ENCODE measurements at regions not wholly inside any gene's neighbourhood (a gene's known extent, or its start where the extent isn't known, plus 50 kb on each side); places are given as distances from the start of the nearest gene placed in this dataset.
"Not testable (repeated sequence)": the region's sequence is repeated elsewhere in the genome, so short reads cannot be mapped to it uniquely, and the experiment has no call there.

DNA sequence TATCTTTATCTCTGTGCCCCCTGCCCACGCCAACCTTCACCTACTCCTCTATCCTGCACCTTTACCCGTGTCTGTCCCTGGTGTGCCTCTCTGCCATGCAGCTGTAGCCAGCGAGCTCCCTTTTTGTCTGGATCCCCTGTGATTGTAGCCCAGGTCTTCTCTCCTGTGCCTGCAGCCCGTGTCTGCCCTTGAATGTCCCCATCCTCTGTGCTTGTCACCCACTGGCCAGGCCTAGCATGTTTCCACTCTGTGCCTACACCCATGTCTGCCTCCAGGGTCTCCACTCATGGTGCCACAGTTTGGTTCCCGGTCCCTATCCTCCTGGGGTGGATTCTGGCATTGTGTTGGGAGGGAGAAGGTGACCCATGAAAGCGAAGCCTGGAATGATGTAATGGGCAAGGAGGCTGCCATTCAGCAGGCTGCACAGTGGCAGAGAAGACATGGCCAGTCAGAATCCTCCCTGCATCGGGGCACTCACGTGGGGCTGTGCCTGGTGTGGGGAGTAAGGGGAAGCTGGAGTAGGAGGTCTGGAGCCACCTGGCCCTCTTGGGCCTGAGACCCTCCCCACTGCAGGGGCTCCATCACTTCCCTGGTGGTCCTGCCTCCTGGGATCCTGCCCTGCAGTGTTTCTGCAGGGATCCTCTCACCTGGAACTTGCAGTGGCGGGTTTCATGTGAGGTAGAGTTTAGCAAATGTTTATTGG lies 101.0 kb downstream of the GOSR1 start:
- TF ChIP-seq, protein P1, sequence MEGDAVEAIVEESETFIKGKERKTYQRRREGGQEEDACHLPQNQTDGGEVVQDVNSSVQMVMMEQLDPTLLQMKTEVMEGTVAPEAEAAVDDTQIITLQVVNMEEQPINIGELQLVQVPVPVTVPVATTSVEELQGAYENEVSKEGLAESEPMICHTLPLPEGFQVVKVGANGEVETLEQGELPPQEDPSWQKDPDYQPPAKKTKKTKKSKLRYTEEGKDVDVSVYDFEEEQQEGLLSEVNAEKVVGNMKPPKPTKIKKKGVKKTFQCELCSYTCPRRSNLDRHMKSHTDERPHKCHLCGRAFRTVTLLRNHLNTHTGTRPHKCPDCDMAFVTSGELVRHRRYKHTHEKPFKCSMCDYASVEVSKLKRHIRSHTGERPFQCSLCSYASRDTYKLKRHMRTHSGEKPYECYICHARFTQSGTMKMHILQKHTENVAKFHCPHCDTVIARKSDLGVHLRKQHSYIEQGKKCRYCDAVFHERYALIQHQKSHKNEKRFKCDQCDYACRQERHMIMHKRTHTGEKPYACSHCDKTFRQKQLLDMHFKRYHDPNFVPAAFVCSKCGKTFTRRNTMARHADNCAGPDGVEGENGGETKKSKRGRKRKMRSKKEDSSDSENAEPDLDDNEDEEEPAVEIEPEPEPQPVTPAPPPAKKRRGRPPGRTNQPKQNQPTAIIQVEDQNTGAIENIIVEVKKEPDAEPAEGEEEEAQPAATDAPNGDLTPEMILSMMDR (conservative IDR thresholded peaks at IDR 0.05 in 1 of 2, IDR thresholded peaks at IDR 0.05 in 1 of 2; ENCODE audit: low read depth in 1 of 2, low read length in 2 of 2), result not testable (repeated sequence)
- TF ChIP-seq EZH2 (IDR thresholded peaks at IDR 0.05; ENCODE audit: low read length, missing control alignments), result not testable (repeated sequence)
